HepG2 (cell line): ENCODE measurements at regions not wholly inside any gene's neighbourhood (a gene's known extent, or its start where the extent isn't known, plus 50 kb on each side); places are given as distances from the start of the nearest gene placed in this dataset.

ENCODE experiments used
- ATAC-seq: fragments of 200-7000 bp; cut with Tn5 transposase; 3 replicates; pipeline ENCODE4 v1.9.1; 2020; ENCODE audit warnings: mild to moderate bottlenecking, moderate library complexity
- BruUV-seq: library from RNA; stranded (reverse); fragments of 400-500 nt; replicated peaks from 2 replicates; lab custom pipeline; 2021; lab: Mats Ljungman, UMichigan
- CTCF ChIA-PET: fragments of 300-600 bp; formaldehyde crosslinking; extraction: SDS; loops from one replicate; lab custom pipeline; 2021; ENCODE audit warnings: low total read pairs, inconsistent platforms, low intra/inter-chr PET ratio; lab: Yijun Ruan, JAX
- POLR2A ChIA-PET: fragments of 350-600 bp; sonication (Branson Sonifier 250); formaldehyde crosslinking; loops from one replicate; lab custom pipeline; 2020; ENCODE audit warnings: antibody characterized with exemption, inconsistent platforms; lab: Yijun Ruan, JAX
- DNase-seq: peaks from one replicate; pipeline ENCODE4 v3.0.0-alpha.2; 2015; ENCODE audit warnings: low spot score
- FAIRE-seq: peaks from 3 replicates; lab custom pipeline; 2011; peaks lifted over from hg19 to GRCh38; lab: Jason Lieb, UNC
- H2AFZ ChIP-seq: one replicate; pipeline ENCODE4 v1.6.1; 2011; ENCODE audit warnings: low read length, inconsistent platforms
- H3K27ac ChIP-seq: fragments of 300-600 bp; 3 replicates; pipeline ENCODE4 v1.8.0; 2011; ENCODE audit warnings: mixed run types, mild to moderate bottlenecking, mixed read lengths, low read length, inconsistent platforms; ENCODE audit not compliant: insufficient read depth; ENCODE audit errors: extremely low read length
- H3K27me3 ChIP-seq, 2 experiments: fragments of 200-600 bp in 1 of 2; 2 replicates in 1 of 2; 3 replicates in 1 of 2; pipeline versions ENCODE4 v1.6.0 to v1.8.0; 2011; ENCODE audit warnings: low read length in 2 of 2, mild to moderate bottlenecking in 2 of 2, moderate library complexity in 2 of 2, inconsistent platforms in 1 of 2; ENCODE audit not compliant: insufficient read depth in 2 of 2, control insufficient read depth in 1 of 2
- H3K36me3 ChIP-seq, 2 experiments: fragments of 200-600 bp in 1 of 2; replicated peaks in 1 of 2; 2 replicates in 1 of 2; 3 replicates in 1 of 2; pipeline versions ENCODE4 v1.5.1 to v1.8.0; 2011; ENCODE audit warnings: low read length in 2 of 2, inconsistent platforms in 1 of 2; ENCODE audit not compliant: insufficient read depth in 2 of 2, control insufficient read depth in 1 of 2
- H3K4me1 ChIP-seq: 2 replicates; pipeline ENCODE4 v1.5.1; 2012; ENCODE audit warnings: low read length, inconsistent platforms; ENCODE audit not compliant: insufficient read depth
- H3K4me2 ChIP-seq: 2 replicates; pipeline ENCODE4 v1.6.0; 2011; ENCODE audit warnings: low read depth, low read length, inconsistent platforms
- H3K4me3 ChIP-seq, 3 experiments: fragments of 200-600 bp in 1 of 3; sonication (generic), shearing (Covaris generic) in 1 of 3; replicated peaks in 1 of 3; 2 replicates each; pipeline ENCODE4 v1.5.1; 2011 to 2016; ENCODE audit warnings: low read length in 3 of 3, inconsistent platforms in 2 of 3, low read depth in 2 of 3, mild to moderate bottlenecking in 2 of 3, control low read depth in 1 of 3, mixed read lengths in 1 of 3; ENCODE audit not compliant: insufficient read depth in 1 of 3
- H3K79me2 ChIP-seq: one replicate; pipeline ENCODE4 v1.6.1; 2011; ENCODE audit warnings: low read length, inconsistent platforms; ENCODE audit not compliant: insufficient read depth
- H3K9ac ChIP-seq: 2 replicates; pipeline ENCODE4 v1.6.0; 2011; ENCODE audit warnings: mild to moderate bottlenecking, low read depth, low read length, inconsistent platforms; ENCODE audit not compliant: insufficient read depth
- H3K9me3 ChIP-seq: 2 replicates; pipeline ENCODE4 v1.5.1; 2012; ENCODE audit warnings: mild to moderate bottlenecking, low read length
- H4K20me1 ChIP-seq: 2 replicates; pipeline ENCODE4 v1.6.0; 2011; ENCODE audit warnings: inconsistent platforms, mild to moderate bottlenecking, low read length, moderate library complexity; ENCODE audit not compliant: insufficient read depth
- GATAD1 ChIP-seq: IDR thresholded peaks from 2 replicates; pipeline ENCODE4 v1.6.1; 2016; ENCODE audit warnings: missing genetic modification reagents, missing compliant biosample characterization
- HES4 ChIP-seq: sonication (generic); formaldehyde crosslinking; IDR thresholded peaks from 2 replicates; pipeline ENCODE4 v1.9.0; 2021; ENCODE audit warnings: mild to moderate bottlenecking, missing genetic modification reagents, borderline replicate concordance
- IKZF1 ChIP-seq: fragments of 450-650 bp; IDR thresholded peaks from 2 replicates; pipeline ENCODE4 v1.7.1; 2016
- LCORL ChIP-seq, 2 experiments: fragments of 450-650 bp in 1 of 2; sonication (generic) in 1 of 2; formaldehyde crosslinking in 1 of 2; IDR thresholded peaks; 2 replicates each; pipeline versions ENCODE4 v1.5.0 to v1.6.1; 2017 to 2020; ENCODE audit warnings: antibody characterized with exemption in 1 of 2, missing genetic modification reagents in 1 of 2
- ZMYM4 ChIP-seq: sonication (generic); formaldehyde crosslinking; IDR thresholded peaks from 2 replicates; pipeline ENCODE4 v1.8.1; 2023; ENCODE audit warnings: mild to moderate bottlenecking, missing genetic modification reagents
- WGBS: methylation state at CpG from one replicate; pipeline ENCODE4 v1.1.6; 2017; ENCODE audit warnings: low lambda C conversion rate; 5-methylcytosine and 5-hydroxymethylcytosine counted together
- in situ Hi-C: cut with HindIII; loops from 2 replicates; pipeline ENCODE4 v1.10.0; 2017; ENCODE audit warnings: low pct_unique_long_range_greater_than_20kb; ENCODE audit not compliant: extremely low pct_ligation_motif_present
- intact Hi-C: fragments of 100-400 bp; cut with micrococcal nuclease; formaldehyde crosslinking; loops from one replicate; pipeline ENCODE4 v1.10.0; 2022; ENCODE audit not compliant: unreplicated experiment
- TF ChIP-seq, protein P1 (sequence below): sonication (generic); formaldehyde crosslinking; IDR thresholded peaks from 2 replicates; pipeline ENCODE4 v1.4.0; 2020; ENCODE audit warnings: mild to moderate bottlenecking, missing genetic modification reagents, borderline replicate concordance
- TF ChIP-seq, protein P2 (sequence below): sonication (generic); formaldehyde crosslinking; IDR thresholded peaks from 2 replicates; pipeline ENCODE4 v1.4.0; 2020; ENCODE audit warnings: low read depth, missing genetic modification reagents
- TF ChIP-seq, protein P3 (sequence below): sonication (generic); formaldehyde crosslinking; IDR thresholded peaks from 2 replicates; pipeline ENCODE4 v1.4.0; 2020; ENCODE audit warnings: mild to moderate bottlenecking, missing genetic modification reagents

DNA sequence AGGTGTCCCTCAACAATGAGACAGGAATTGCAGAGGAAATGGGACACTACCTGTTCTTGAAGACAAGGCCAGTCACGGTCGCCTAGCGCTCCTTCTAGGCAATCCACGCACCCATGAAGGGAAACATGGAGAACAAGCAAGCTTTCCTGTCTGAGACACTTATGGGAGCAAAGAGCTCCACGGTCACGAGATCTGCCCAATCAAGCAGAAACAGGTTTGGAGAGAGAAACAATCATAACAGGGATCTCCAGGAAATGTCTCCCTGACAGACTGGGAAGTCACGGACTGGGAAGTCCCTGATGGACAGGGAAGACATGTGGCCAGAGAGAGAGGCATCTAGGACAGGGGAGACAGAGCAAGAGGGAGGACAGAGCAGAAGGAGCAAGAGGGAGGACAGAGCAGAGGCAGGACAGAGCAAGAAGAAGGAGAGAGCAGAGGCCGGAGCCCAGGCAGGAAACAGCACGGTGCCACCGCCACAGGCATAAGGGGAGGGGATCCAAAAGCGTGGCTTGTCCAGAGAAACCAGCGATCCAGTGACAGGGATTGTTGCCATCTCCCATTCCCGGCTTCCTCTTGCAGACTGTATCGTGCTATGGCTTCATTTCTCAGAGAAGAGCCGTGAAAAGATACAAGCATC lies 167.8 kb upstream of the ZNF337 start (continued):
- TF ChIP-seq, protein P1, sequence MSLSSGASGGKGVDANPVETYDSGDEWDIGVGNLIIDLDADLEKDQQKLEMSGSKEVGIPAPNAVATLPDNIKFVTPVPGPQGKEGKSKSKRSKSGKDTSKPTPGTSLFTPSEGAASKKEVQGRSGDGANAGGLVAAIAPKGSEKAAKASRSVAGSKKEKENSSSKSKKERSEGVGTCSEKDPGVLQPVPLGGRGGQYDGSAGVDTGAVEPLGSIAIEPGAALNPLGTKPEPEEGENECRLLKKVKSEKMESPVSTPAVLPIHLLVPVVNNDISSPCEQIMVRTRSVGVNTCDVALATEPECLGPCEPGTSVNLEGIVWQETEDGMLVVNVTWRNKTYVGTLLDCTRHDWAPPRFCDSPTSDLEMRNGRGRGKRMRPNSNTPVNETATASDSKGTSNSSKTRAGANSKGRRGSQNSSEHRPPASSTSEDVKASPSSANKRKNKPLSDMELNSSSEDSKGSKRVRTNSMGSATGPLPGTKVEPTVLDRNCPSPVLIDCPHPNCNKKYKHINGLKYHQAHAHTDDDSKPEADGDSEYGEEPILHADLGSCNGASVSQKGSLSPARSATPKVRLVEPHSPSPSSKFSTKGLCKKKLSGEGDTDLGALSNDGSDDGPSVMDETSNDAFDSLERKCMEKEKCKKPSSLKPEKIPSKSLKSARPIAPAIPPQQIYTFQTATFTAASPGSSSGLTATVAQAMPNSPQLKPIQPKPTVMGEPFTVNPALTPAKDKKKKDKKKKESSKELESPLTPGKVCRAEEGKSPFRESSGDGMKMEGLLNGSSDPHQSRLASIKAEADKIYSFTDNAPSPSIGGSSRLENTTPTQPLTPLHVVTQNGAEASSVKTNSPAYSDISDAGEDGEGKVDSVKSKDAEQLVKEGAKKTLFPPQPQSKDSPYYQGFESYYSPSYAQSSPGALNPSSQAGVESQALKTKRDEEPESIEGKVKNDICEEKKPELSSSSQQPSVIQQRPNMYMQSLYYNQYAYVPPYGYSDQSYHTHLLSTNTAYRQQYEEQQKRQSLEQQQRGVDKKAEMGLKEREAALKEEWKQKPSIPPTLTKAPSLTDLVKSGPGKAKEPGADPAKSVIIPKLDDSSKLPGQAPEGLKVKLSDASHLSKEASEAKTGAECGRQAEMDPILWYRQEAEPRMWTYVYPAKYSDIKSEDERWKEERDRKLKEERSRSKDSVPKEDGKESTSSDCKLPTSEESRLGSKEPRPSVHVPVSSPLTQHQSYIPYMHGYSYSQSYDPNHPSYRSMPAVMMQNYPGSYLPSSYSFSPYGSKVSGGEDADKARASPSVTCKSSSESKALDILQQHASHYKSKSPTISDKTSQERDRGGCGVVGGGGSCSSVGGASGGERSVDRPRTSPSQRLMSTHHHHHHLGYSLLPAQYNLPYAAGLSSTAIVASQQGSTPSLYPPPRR, result no peak
- TF ChIP-seq IKZF1, result 0 out of 2 replicates have a peak, but pooled peaks have one; percentile 22

DNA sequence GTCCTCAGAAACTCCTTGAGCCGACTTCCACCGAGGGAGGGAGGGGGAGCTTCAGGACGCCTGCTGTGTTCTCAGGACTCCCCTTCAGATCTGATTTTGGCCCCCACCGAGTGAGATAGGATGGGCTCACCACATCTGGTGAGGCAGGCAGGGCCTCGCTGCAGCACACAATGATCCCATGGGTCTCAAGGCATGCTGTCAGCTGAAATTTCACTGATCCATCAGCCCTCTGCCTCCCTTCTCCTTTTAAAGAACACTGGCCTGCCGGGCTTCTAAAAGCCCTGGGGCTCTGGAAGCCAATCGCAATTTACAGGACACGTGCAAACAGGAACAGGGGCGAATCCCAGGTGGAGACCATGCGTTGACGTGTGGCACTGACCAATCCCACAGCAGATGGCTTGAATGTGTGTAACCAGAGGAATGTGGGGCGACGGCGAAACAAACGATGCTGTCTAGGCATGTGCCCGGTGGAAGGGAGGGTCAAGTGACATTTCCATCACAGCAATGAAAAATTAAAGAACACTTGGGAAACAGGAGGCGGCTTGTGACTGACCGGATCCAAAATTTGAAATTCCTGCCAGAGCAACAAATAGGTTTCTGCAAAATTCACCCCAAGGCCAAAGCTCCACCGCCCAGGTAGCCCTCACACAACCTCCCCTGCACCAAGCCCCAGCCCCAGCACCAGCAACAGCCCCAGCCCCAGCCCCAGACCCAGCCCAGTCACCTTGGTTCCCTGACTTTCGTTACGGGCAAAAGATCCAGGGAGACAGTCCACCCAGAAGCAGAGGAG lies 167.1 kb upstream of the ZNF337 start:
- Histone ChIP-seq H4K20me1 (no peaks in the 10 kb centered on the region), H3K9me3 (no peaks in the 10 kb centered on the region), H3K79me2 (no peaks in the 10 kb centered on the region), H3K9ac (peak overlapping the region; percentile 45; the same call in 1 of the 2 replicates), H3K4me2 (peak overlapping the region; percentile 100), H3K27ac (no peak overlapping the region), H3K36me3 (no peaks in the 10 kb centered on the region), H3K27me3 (peaks cover 17 to 92% of the 10 kb centered on the region in 2 experiments), H3K4me1 (peaks cover 79% of the 10 kb centered on the region), H2AFZ (peak overlapping the region; percentile 38), H3K4me3 (peak overlapping the region; percentile 53 to 75 (median 58))
- intact Hi-C loops (no loop called here), in situ Hi-C loops (no loop called here)
- 26% methylated on average over 19 of the region's 21 CpGs for WGBS
- DNase-seq (peak; percentile 45), ATAC-seq (peak; percentile 15), FAIRE-seq (no peak)
- ChIA-PET POLR2A (no interaction called here), CTCF (no interaction called here)
- no TSS peak for BruUV-seq
- TF ChIP-seq, protein P2, sequence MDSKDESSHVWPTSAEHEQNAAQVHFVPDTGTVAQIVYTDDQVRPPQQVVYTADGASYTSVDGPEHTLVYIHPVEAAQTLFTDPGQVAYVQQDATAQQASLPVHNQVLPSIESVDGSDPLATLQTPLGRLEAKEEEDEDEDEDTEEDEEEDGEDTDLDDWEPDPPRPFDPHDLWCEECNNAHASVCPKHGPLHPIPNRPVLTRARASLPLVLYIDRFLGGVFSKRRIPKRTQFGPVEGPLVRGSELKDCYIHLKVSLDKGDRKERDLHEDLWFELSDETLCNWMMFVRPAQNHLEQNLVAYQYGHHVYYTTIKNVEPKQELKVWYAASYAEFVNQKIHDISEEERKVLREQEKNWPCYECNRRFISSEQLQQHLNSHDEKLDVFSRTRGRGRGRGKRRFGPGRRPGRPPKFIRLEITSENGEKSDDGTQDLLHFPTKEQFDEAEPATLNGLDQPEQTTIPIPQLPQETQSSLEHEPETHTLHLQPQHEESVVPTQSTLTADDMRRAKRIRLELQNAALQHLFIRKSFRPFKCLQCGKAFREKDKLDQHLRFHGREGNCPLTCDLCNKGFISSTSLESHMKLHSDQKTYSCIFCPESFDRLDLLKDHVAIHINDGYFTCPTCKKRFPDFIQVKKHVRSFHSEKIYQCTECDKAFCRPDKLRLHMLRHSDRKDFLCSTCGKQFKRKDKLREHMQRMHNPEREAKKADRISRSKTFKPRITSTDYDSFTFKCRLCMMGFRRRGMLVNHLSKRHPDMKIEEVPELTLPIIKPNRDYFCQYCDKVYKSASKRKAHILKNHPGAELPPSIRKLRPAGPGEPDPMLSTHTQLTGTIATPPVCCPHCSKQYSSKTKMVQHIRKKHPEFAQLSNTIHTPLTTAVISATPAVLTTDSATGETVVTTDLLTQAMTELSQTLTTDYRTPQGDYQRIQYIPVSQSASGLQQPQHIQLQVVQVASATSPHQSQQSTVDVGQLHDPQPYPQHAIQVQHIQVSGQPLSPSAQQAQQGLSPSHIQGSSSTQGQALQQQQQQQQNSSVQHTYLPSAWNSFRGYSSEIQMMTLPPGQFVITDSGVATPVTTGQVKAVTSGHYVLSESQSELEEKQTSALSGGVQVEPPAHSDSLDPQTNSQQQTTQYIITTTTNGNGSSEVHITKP (CRISPR knock-in tag), result 0 out of 2 replicates have a peak, but pooled peaks have one; percentile 36
- TF ChIP-seq LCORL (IDR thresholded peaks at IDR 0.05) (no peak), LCORL (CRISPR knock-in tag; IDR thresholded peaks at IDR 0.05) (0 out of 2 replicates have a peak, but pooled peaks have one; percentile 26), HES4 (CRISPR knock-in tag) (0 out of 2 replicates have a peak, but pooled peaks have one; percentile 6), ZMYM4 (CRISPR knock-in tag) (peak; percentile 60; the same call in 1 of the 2 replicates), GATAD1 (0 out of 2 replicates have a peak, but pooled peaks have one; percentile 4)
- TF ChIP-seq, protein P3, sequence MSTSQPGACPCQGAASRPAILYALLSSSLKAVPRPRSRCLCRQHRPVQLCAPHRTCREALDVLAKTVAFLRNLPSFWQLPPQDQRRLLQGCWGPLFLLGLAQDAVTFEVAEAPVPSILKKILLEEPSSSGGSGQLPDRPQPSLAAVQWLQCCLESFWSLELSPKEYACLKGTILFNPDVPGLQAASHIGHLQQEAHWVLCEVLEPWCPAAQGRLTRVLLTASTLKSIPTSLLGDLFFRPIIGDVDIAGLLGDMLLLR (CRISPR knock-in tag), result peak; percentile 17; the same call in 1 of the 2 replicates
